ENCODE measurements at regions not wholly inside any gene's neighbourhood (a gene's known extent, or its start where the extent isn't known, plus 50 kb on each side); places are given as distances from the start of the nearest gene placed in this dataset.

GRCh38 chr9:106307670-106308069 is 555.3 kb upstream of the ZNF462 start:
- no peak for DNase-seq

GRCh38 chr9:106309925-106310324 is 553.0 kb upstream of the ZNF462 start:
- TF ChIP-seq POLR2A (IDR thresholded peaks at IDR 0.05; ENCODE audit: low read length) (no peak), GATA1 (IDR thresholded peaks at IDR 0.05; ENCODE audit: low read depth, low read length) (no peak)
- no peak for DNase-seq

More at GRCh38 chr9:106307670-106308069, 555.3 kb upstream of the ZNF462 start:
- TF ChIP-seq POLR2A (IDR thresholded peaks at IDR 0.05; ENCODE audit: low read length) (no peak), GATA1 (IDR thresholded peaks at IDR 0.05; ENCODE audit: low read depth, low read length) (no peak)

- TF ChIP-seq GATA1 (IDR thresholded peaks at IDR 0.05; ENCODE audit: low read depth, low read length), result no peak
- no peak for DNase-seq
These were observed 552.2 kb upstream of the ZNF462 start for GRCh38 chr9:106310782-106311181.

DNA sequence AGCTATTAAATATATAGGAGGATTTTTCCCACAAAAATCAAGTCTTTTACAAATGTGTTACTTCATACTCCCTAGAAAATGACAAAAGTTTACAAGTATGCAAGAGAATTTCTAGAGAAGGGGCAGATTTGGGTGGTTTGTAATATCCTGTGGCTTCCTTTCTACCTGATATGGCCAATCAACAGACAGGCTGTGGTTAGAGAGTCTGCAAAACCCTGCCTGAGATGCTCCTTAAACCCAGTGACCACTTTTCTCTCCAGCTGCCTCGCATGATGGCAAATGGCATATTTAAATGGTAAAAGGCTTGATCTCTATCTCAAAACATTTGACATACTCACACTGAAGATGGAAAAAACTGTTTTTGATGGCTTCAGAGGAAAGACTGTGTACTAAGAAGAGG is 550.1 kb upstream of the ZNF462 start:
- TF ChIP-seq POLR2A (IDR thresholded peaks at IDR 0.05; ENCODE audit: low read length), result no peak
- no peak for TF ChIP-seq GATA1 (IDR thresholded peaks at IDR 0.05; ENCODE audit: low read depth, low read length)

DNA sequence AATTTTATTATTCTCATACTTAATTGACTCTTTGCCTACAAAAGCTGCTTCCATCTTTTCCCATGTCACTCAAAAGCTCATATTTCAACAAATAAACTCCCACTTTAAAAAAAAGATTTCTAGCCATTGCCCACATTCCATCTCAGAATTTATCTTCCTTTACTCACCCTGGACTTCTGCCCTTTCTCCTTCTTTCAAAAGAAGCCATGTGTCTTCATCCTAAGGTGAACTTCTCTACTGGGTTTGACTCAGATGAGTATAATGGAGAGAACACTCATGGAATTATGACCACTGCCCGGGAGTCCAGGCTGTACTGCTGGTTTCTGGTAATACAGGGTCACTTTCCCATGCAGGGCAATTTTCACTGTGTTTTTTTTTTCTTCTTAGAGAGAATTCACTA is 548.5 kb upstream of the ZNF462 start:
- no peak for DNase-seq
- no peak for TF ChIP-seq GATA1 (IDR thresholded peaks at IDR 0.05; ENCODE audit: low read depth, low read length)
- no peak for TF ChIP-seq POLR2A (IDR thresholded peaks at IDR 0.05; ENCODE audit: low read length)

More for the DNA sequence above, 550.1 kb upstream of the ZNF462 start:
- DNase-seq, result no peak

DNA sequence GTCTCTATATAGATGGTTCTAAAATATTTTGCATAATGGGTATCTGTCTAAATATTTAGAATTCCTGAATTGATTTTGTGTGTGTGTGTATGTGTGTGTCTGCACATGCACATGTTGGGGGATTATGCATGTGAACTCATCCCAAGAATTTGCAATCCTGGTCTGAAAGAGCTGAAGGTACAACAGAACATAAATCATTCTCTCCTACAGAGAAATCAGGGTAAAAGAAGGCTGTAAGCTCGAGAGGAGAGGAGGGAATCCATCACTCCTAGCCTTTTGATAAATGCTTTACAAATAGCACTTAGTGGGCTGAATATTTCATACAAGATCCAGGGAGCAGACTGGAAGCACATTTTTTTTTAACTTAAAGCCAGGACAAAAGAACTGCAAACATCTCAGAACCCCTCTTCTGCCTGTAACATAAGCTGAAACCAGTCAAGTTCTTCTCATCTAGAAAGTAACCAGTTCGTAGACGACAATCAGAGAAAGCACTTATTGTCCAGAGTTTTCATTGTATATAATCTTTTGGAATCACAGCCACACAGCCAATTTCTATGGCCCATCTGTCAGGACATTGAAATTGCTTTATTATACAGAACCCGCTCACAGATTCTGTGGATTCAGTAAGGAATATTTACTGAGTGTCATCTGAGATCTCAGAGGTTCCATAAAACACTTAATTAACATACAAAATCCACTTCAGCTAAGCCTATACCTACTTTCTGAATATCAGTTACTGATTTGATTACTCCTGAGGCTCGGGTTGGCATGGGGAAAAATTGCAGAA is 541.4 kb upstream of the ZNF462 start:
- TF ChIP-seq POLR2A (IDR thresholded peaks at IDR 0.05; ENCODE audit: low read length) (no peak), GATA1 (IDR thresholded peaks at IDR 0.05; ENCODE audit: low read depth, low read length) (no peak)
- no peak for DNase-seq

GRCh38 chr9:106322706-106323245 is 540.2 kb upstream of the ZNF462 start:
- TF ChIP-seq POLR2A (IDR thresholded peaks at IDR 0.05; ENCODE audit: low read length) (no peak), GATA1 (IDR thresholded peaks at IDR 0.05; ENCODE audit: low read depth, low read length) (no peak)
- DNase-seq, result no peak

DNA sequence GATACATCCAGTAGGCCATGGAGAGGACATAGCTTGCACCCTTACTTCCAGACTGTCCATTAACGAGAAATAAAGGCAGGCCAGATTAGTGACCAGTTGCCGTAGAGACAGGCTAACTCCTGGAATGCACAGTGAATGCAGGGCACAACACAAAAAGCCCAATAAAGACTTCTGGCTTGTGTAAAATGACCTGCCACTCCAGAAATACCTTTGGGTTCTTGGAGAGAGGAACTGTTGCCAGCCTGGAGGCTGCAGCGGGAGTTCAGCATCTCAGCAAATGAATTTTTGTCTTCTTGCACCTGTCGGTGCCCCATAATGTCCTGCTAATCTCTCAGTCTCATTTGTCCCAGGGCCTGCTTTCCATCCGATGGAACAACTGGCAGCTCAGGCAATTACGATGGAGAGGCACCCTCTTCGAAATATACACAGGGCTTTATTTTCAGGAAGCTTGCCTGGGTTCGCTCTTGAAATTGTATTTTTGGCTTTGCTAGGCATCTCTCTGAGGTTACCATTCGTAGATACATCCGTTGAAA is 538.8 kb upstream of the ZNF462 start:
- no peak for DNase-seq
- TF ChIP-seq GATA1 (IDR thresholded peaks at IDR 0.05; ENCODE audit: low read depth, low read length) (no peak), POLR2A (IDR thresholded peaks at IDR 0.05; ENCODE audit: low read length) (no peak)

DNA sequence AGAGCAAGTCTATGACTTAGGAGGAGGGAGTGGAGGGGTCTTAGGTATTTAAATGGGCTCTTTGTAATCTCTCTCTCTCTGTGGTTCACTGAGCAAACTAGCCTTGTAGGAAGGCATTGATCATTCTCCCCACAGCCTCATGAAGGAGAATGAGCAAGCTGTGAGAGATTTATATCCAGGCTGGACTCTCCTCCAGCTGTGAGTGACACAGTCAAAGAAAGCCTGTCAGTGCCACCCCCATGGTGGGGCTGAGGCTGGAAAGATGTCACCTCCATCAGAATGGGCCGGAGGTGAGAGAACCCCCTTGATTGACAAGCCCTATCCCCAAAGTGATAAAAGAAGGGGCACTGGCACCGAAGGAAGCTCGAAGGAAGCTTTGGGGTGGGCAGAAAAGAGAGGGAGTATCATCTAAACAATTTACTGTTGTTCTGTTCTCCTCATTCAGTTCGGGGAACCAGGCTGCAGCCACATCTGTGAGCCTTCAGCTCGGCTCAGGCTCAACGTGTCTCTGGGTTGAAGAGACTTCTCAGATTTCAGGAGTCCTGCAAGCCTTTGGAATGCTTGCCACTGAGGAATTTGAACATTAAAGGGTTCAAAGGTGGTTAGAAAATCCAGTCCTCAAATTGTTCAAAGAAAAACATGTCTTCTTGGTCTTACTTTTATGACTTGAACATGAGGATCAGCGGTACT is 538.2 kb upstream of the ZNF462 start:
- no peak for TF ChIP-seq POLR2A (IDR thresholded peaks at IDR 0.05; ENCODE audit: low read length)
- no peak for TF ChIP-seq GATA1 (IDR thresholded peaks at IDR 0.05; ENCODE audit: low read depth, low read length)
- DNase-seq, result no peak

DNA sequence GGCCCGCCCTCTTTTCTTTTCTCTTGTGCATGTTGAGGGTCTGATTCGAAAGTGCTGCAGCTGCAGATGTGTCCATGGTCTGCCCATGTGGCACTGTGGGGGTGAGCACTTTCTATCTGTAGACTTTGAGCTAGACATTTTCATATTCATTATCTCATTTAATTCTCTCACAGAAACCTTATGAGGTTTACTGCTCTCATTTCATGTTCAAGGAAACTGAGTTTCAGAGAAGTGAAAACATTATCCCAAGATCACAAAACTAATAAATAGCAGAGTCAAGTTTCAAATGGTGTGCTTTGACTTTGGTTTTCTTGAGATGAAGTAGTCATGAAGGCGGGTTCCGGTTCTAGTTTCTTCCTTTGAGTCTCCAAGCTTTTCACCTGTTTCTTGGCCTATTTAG is 536.5 kb upstream of the ZNF462 start:
- TF ChIP-seq POLR2A (IDR thresholded peaks at IDR 0.05; ENCODE audit: low read length) (no peak), GATA1 (IDR thresholded peaks at IDR 0.05; ENCODE audit: low read depth, low read length) (no peak)
- no peak for DNase-seq

DNA sequence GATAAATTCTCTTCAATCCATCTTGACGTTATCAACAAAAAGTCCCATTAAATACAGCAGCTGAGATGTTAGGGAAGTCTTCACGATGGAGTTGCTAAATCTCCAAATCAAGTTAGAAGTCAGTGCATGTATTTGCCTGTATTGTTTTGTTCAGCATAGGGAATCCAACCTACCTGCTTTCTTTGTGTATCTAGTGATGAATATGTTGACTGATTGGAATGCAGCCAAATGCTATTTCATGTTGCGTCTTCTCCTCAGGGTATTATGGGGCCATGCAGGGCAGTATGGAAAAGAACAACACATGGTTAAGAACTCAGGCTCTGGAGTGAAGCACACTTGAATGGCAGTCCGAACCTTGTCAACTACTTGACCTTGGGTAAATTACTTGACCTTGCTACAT is 529.5 kb upstream of the ZNF462 start:
- DNase-seq, result no peak
- TF ChIP-seq GATA1 (IDR thresholded peaks at IDR 0.05; ENCODE audit: low read depth, low read length) (no peak), POLR2A (IDR thresholded peaks at IDR 0.05; ENCODE audit: low read length) (no peak)

GRCh38 chr9:106334081-106334480 is 528.9 kb upstream of the ZNF462 start:
- DNase-seq, result no peak
- TF ChIP-seq GATA1 (IDR thresholded peaks at IDR 0.05; ENCODE audit: low read depth, low read length), result no peak
- no peak for TF ChIP-seq POLR2A (IDR thresholded peaks at IDR 0.05; ENCODE audit: low read length)

- TF ChIP-seq GATA1 (IDR thresholded peaks at IDR 0.05; ENCODE audit: low read depth, low read length) (no peak), POLR2A (IDR thresholded peaks at IDR 0.05; ENCODE audit: low read length) (no peak)
- no peak for DNase-seq
These were observed 523.1 kb upstream of the ZNF462 start for GRCh38 chr9:106339882-106340281.

- TF ChIP-seq POLR2A (IDR thresholded peaks at IDR 0.05; ENCODE audit: low read length) (no peak), GATA1 (IDR thresholded peaks at IDR 0.05; ENCODE audit: low read depth, low read length) (no peak)
- DNase-seq, result no peak
These were observed 512.2 kb upstream of the ZNF462 start for GRCh38 chr9:106350777-106351176.
